NB4 (cell line): ENCODE measurements at regions not wholly inside any gene's neighbourhood (a gene's known extent, or its start where the extent isn't known, plus 50 kb on each side); places are given as distances from the start of the nearest gene placed in this dataset.

Source experiments
- POLR2A ChIP-seq: IDR thresholded peaks from 2 replicates; pipeline ENCODE4 v1.6.1; 2011; ENCODE audit warnings: mild to moderate bottlenecking; ENCODE audit not compliant: insufficient read length; ENCODE audit errors: extremely low read depth
- TF ChIP-seq, protein P1 (sequence below): IDR thresholded peaks from one replicate; pipeline ENCODE4 v1.5.1; 2012; ENCODE audit warnings: low read depth, low read length

DNA sequence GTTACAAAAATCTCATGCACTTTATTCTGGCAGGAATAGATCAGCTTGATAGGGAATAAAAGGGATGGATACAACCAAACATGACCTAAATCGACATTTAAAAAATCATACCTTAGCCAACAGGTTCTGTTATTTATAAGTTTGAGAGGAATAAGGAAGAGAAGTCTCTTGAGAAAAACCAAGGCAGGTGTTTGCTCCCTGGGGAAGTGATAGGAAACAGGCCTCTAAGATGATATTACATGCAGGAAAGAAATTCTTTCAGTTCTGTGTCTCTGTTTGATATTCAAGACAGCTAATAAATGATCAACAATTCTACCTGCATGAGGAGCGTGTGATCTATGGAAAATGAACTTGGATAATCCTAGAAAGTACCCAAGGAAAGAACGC, 184.8 kb upstream of the ZEB2 start:
- TF ChIP-seq, protein P1, sequence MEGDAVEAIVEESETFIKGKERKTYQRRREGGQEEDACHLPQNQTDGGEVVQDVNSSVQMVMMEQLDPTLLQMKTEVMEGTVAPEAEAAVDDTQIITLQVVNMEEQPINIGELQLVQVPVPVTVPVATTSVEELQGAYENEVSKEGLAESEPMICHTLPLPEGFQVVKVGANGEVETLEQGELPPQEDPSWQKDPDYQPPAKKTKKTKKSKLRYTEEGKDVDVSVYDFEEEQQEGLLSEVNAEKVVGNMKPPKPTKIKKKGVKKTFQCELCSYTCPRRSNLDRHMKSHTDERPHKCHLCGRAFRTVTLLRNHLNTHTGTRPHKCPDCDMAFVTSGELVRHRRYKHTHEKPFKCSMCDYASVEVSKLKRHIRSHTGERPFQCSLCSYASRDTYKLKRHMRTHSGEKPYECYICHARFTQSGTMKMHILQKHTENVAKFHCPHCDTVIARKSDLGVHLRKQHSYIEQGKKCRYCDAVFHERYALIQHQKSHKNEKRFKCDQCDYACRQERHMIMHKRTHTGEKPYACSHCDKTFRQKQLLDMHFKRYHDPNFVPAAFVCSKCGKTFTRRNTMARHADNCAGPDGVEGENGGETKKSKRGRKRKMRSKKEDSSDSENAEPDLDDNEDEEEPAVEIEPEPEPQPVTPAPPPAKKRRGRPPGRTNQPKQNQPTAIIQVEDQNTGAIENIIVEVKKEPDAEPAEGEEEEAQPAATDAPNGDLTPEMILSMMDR = no peak
- TF ChIP-seq POLR2A = no peak
